K562 (cell line): ENCODE measurements at regions not wholly inside any gene's neighbourhood (a gene's known extent, or its start where the extent isn't known, plus 50 kb on each side); places are given as distances from the start of the nearest gene placed in this dataset.

ENCODE experiments used
- ATAC-seq: fragments of 200-7000 bp; cut with Tn5 transposase; 3 replicates; pipeline ENCODE4 v1.9.1; 2020; ENCODE audit warnings: moderate library complexity
- BruUV-seq: library from RNA; stranded (reverse); fragments of 400-500 nt; replicated peaks from 2 replicates; lab custom pipeline; 2021; lab: Mats Ljungman, UMichigan
- CTCF ChIA-PET: fragments of 300-600 bp; formaldehyde crosslinking; extraction: SDS; loops from one replicate; lab custom pipeline; 2021; ENCODE audit warnings: low intra/inter-chr PET ratio; lab: Yijun Ruan, JAX
- POLR2A ChIA-PET: fragments of 300-600, 350-650 bp; sonication (Branson Sonifier 250); formaldehyde crosslinking; extraction: SDS; loops from one replicate; lab custom pipeline; 2021; ENCODE audit warnings: antibody characterized with exemption, inconsistent platforms; lab: Yijun Ruan, JAX
- DNase-seq, 4 experiments: peaks; one replicate each; pipeline versions ENCODE4 v3.0.0 to v3.0.0-alpha.2; 2011 to 2018; ENCODE audit warnings: low spot score in 3 of 4, mixed read lengths in 3 of 4; ENCODE audit errors: extremely low read depth in 1 of 4
- FAIRE-seq: peaks from 2 replicates; lab custom pipeline; 2011; peaks lifted over from hg19 to GRCh38; lab: Jason Lieb, UNC
- H2AFZ ChIP-seq: 2 replicates; pipeline ENCODE4 v1.6.0; 2011; ENCODE audit warnings: low read depth, low read length, control low read depth, inconsistent platforms
- H3K27ac ChIP-seq: fragments of 200-600 bp; 3 replicates; pipeline ENCODE4 v1.8.0; 2011; ENCODE audit warnings: low read depth, mild to moderate bottlenecking, control low read depth, inconsistent platforms, low read length, moderate library complexity, mixed read lengths; ENCODE audit errors: extremely low read depth
- H3K27me3 ChIP-seq, 2 experiments: fragments of 300-600 bp in 1 of 2; 2 replicates in 1 of 2; 3 replicates in 1 of 2; pipeline versions ENCODE4 v1.6.0 to v1.8.0; 2011; ENCODE audit warnings: inconsistent platforms in 2 of 2, low read length in 2 of 2, mild to moderate bottlenecking in 1 of 2, mixed read lengths in 1 of 2, moderate library complexity in 1 of 2; ENCODE audit not compliant: control insufficient read depth in 2 of 2, insufficient read depth in 2 of 2
- H3K36me3 ChIP-seq: fragments of 300-600 bp; 3 replicates; pipeline ENCODE4 v1.8.0; 2011; ENCODE audit warnings: mild to moderate bottlenecking, low read length, inconsistent platforms; ENCODE audit not compliant: control insufficient read depth, insufficient read depth
- H3K4me1 ChIP-seq, 2 experiments: fragments of 200-600 bp in 1 of 2; replicated peaks in 1 of 2; 2 replicates in 1 of 2; 3 replicates in 1 of 2; pipeline versions ENCODE4 v1.5.1 to v1.8.0; 2011; ENCODE audit warnings: inconsistent platforms in 2 of 2, low read length in 2 of 2, mild to moderate bottlenecking in 1 of 2, mixed read lengths in 1 of 2, moderate library complexity in 1 of 2; ENCODE audit not compliant: control insufficient read depth in 2 of 2, insufficient read depth in 2 of 2
- H3K4me2 ChIP-seq: 2 replicates; pipeline ENCODE4 v1.6.1; 2011; ENCODE audit warnings: low read length, control low read depth, inconsistent platforms, mixed read lengths; ENCODE audit not compliant: insufficient read depth
- H3K4me3 ChIP-seq: fragments of 200-600 bp; sonication (generic), shearing (Covaris generic); 2 replicates; pipeline ENCODE4 v1.5.1; 2016; ENCODE audit warnings: control low read depth, inconsistent platforms
- H3K79me2 ChIP-seq: fragments of 200-600 bp; 3 replicates; pipeline ENCODE4 v1.8.0; 2011; ENCODE audit warnings: low read length, inconsistent platforms; ENCODE audit not compliant: control insufficient read depth, insufficient read depth
- H3K9ac ChIP-seq, 2 experiments: 2 replicates each; pipeline versions ENCODE4 v1.6.0 to v1.6.1; 2011; ENCODE audit warnings: low read depth in 2 of 2, low read length in 2 of 2, control low read depth in 1 of 2, inconsistent platforms in 1 of 2, mild to moderate bottlenecking in 1 of 2, mixed read lengths in 1 of 2; ENCODE audit not compliant: insufficient read depth in 1 of 2
- H3K9me1 ChIP-seq: one replicate; pipeline ENCODE4 v1.6.0; 2011; ENCODE audit warnings: inconsistent platforms, mild to moderate bottlenecking, low read length, moderate library complexity; ENCODE audit not compliant: control insufficient read depth, insufficient read depth
- H3K9me3 ChIP-seq: replicated peaks from 2 replicates; pipeline ENCODE4 v1.5.1; 2011; ENCODE audit warnings: low read depth, low read length, inconsistent platforms; ENCODE audit not compliant: control insufficient read depth, insufficient read depth
- H4K20me1 ChIP-seq: replicated peaks from 2 replicates; pipeline ENCODE4 v1.6.1; 2011; ENCODE audit warnings: low read length, inconsistent platforms, mixed read lengths; ENCODE audit not compliant: control insufficient read depth, insufficient read depth
- NFE2L1 ChIP-seq: fragments of 450-650 bp; IDR thresholded peaks from 2 replicates; pipeline ENCODE4 v1.6.1; 2016; ENCODE audit warnings: missing genetic modification characterization, low read depth, mild to moderate bottlenecking, missing compliant biosample characterization, moderate library complexity, borderline replicate concordance
- POLR2H ChIP-seq: IDR thresholded peaks from 2 replicates; pipeline ENCODE4 v1.6.1; 2016; ENCODE audit warnings: missing genetic modification characterization, low read depth, mild to moderate bottlenecking, control low read depth, missing compliant biosample characterization, moderate library complexity
- SMARCB1 ChIP-seq: IDR thresholded peaks from 2 replicates; pipeline ENCODE4 v1.6.1; 2011; ENCODE audit warnings: improper control_type of control experiment, low read depth; ENCODE audit not compliant: insufficient read length
- SNRNP70 ChIP-seq: fragments of 200-400 bp; formaldehyde crosslinking; optimal IDR thresholded peaks from 2 replicates; pipeline ENCODE3; 2017; ENCODE audit warnings: low read depth, low read length
- SPI1 ChIP-seq: IDR thresholded peaks from 2 replicates; pipeline ENCODE4 v1.6.1; 2011; ENCODE audit warnings: low read depth, low read length, control low read depth, borderline replicate concordance
- SRF ChIP-seq, 2 experiments: fragments of 250-450, 450-650 bp in 1 of 2; sonication (Bioruptor Pico) in 1 of 2; sonication (generic) in 1 of 2; formaldehyde crosslinking; IDR thresholded peaks; 2 replicates each; pipeline versions ENCODE4 v1.5.0 to v1.5.1; 2020 to 2022; ENCODE audit warnings: mild to moderate bottlenecking in 1 of 2, missing genetic modification reagents in 1 of 2
- ZBTB5 ChIP-seq: fragments of 450-650 bp; IDR thresholded peaks from 2 replicates; pipeline ENCODE4 v1.6.1; 2017; ENCODE audit warnings: antibody characterized with exemption
- ZKSCAN8 ChIP-seq: fragments of 200-800 bp; sonication (Bioruptor generic); IDR thresholded peaks from 2 replicates; pipeline ENCODE4 v1.6.1; 2016; ENCODE audit warnings: missing genetic modification characterization, missing compliant biosample characterization
- WGBS: fragments of 100-300 bp; shearing (Covaris generic); methylation state at CpG from one replicate; pipeline ENCODE4 v1.1.6; 2016; ENCODE audit warnings: low coverage, mixed read lengths; ENCODE audit not compliant: insufficient coverage; ENCODE audit errors: missing lambda C conversion rate; 5-methylcytosine and 5-hydroxymethylcytosine counted together
- in situ Hi-C: fragments of 300-500 bp; cut with MboI; formaldehyde crosslinking; loops from 4 replicates; pipeline ENCODE4 v1.15.0; 2018; ENCODE audit warnings: inconsistent platforms, mixed read lengths
- intact Hi-C: fragments of 100-400 bp; cut with micrococcal nuclease; formaldehyde crosslinking; loops from 2 replicates; pipeline ENCODE4 v1.14.2; 2022

GRCh38 chr7:18144166-18144565 lies 116.5 kb upstream of the PRPS1L1 start:
- no peak for FAIRE-seq
- TF ChIP-seq SPI1 (peak; percentile 88), NFE2L1 (tag) (no peak)
- intact Hi-C loops (no loop called here), in situ Hi-C loops (no loop called here)
- H2AFZ ChIP-seq = no peak overlapping the region
- H3K9ac ChIP-seq = no peak overlapping the region
- POLR2A ChIA-PET = no interaction called here
- H3K27me3 ChIP-seq = no peaks in the 10 kb centered on the region
- 0% methylated on average over 1 of the region's 1 CpG for WGBS
- no peak overlapping the region for H3K4me3 ChIP-seq
- no peaks in the 10 kb centered on the region for H4K20me1 ChIP-seq
- no peaks in the 10 kb centered on the region for H3K9me1 ChIP-seq
- ATAC-seq = peak; percentile 66
- H3K36me3 ChIP-seq = no peaks in the 10 kb centered on the region
- no peak for DNase-seq
- no peak overlapping the region for H3K4me2 ChIP-seq
- no peak overlapping the region for H3K27ac ChIP-seq
- H3K9me3 ChIP-seq = no peaks in the 10 kb centered on the region
- CTCF ChIA-PET = no interaction called here
- no peaks in the 10 kb centered on the region for H3K79me2 ChIP-seq
- BruUV-seq = no TSS peak
- H3K4me1 ChIP-seq = no peaks in the 10 kb centered on the region

- no TSS peak for BruUV-seq
- no peak overlapping the region for H3K4me3 ChIP-seq
- no peaks in the 10 kb centered on the region for H3K27me3 ChIP-seq
- H3K4me2 ChIP-seq = no peak overlapping the region
- CTCF ChIA-PET = no interaction called here
- TF ChIP-seq SNRNP70 (no peak), POLR2H (tag) (no peak), ZKSCAN8 (CRISPR knock-in tag) (no peak), ZBTB5 (no peak), SRF (CRISPR knock-in tag; IDR thresholded peaks at IDR 0.05) (no peak), SMARCB1 (no peak)
- TF ChIP-seq, all 486 proteins: peak for 0
- no peak overlapping the region for H3K27ac ChIP-seq
- no peaks in the 10 kb centered on the region for H3K4me1 ChIP-seq
- intact Hi-C loops (no loop called here), in situ Hi-C loops (no loop called here)
- no peak overlapping the region for H3K9ac ChIP-seq
- POLR2A ChIA-PET = no interaction called here
- no peaks in the 10 kb centered on the region for H3K36me3 ChIP-seq
- H3K9me3 ChIP-seq = no peaks in the 10 kb centered on the region
- DNase-seq = no peak
- no peaks in the 10 kb centered on the region for H3K79me2 ChIP-seq
- no peak overlapping the region for H2AFZ ChIP-seq
- FAIRE-seq = no peak
- no peaks in the 10 kb centered on the region for H4K20me1 ChIP-seq
- 0 out of 3 replicates have a peak, but pooled peaks have one; percentile 27 for ATAC-seq
- H3K9me1 ChIP-seq = no peaks in the 10 kb centered on the region
Measured at GRCh38 chr7:18145160-18145559, 117.5 kb upstream of the PRPS1L1 start.
